ENCODE measurements at regions not wholly inside any gene's neighbourhood (a gene's known extent, or its start where the extent isn't known, plus 50 kb on each side); places are given as distances from the start of the nearest gene placed in this dataset.

GRCh38 chrX:36913551-36913950 is 94.6 kb upstream of the FAM47C start:
- no peak overlapping the region for H3K4me3 ChIP-seq
- WGBS = 63% methylated on average over 3 of the region's 3 CpGs
- H3K27me3 ChIP-seq (replicated peaks; ENCODE audit: insufficient read depth) = no peaks in the 10 kb centered on the region
- H3K36me3 ChIP-seq = no peaks in the 10 kb centered on the region
- H3K9me3 ChIP-seq = no peaks in the 10 kb centered on the region
- intact Hi-C loops (cut with DNase I) = no loop called here
- no peaks in the 10 kb centered on the region for H3K4me1 ChIP-seq (replicated peaks)
- DNase-seq (ENCODE audit: low spot score) = no peak
- TF ChIP-seq POLR2AphosphoS5 (IDR thresholded peaks at IDR 0.05) (no peak), POLR2A (IDR thresholded peaks at IDR 0.05) (no peak)
- TF ChIP-seq, protein P1, sequence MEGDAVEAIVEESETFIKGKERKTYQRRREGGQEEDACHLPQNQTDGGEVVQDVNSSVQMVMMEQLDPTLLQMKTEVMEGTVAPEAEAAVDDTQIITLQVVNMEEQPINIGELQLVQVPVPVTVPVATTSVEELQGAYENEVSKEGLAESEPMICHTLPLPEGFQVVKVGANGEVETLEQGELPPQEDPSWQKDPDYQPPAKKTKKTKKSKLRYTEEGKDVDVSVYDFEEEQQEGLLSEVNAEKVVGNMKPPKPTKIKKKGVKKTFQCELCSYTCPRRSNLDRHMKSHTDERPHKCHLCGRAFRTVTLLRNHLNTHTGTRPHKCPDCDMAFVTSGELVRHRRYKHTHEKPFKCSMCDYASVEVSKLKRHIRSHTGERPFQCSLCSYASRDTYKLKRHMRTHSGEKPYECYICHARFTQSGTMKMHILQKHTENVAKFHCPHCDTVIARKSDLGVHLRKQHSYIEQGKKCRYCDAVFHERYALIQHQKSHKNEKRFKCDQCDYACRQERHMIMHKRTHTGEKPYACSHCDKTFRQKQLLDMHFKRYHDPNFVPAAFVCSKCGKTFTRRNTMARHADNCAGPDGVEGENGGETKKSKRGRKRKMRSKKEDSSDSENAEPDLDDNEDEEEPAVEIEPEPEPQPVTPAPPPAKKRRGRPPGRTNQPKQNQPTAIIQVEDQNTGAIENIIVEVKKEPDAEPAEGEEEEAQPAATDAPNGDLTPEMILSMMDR (IDR thresholded peaks at IDR 0.05) = no peak
- no peak overlapping the region for H3K27ac ChIP-seq

GRCh38 chrX:36916941-36917340 is 91.2 kb upstream of the FAM47C start:
- intact Hi-C loops (cut with DNase I) = no loop called here
- DNase-seq (ENCODE audit: low spot score) = no peak
- Histone ChIP-seq H3K4me1 (replicated peaks) (no peaks in the 10 kb centered on the region), H3K27ac (no peak overlapping the region), H3K27me3 (replicated peaks; ENCODE audit: insufficient read depth) (no peaks in the 10 kb centered on the region), H3K36me3 (no peaks in the 10 kb centered on the region), H3K9me3 (no peaks in the 10 kb centered on the region), H3K4me3 (no peak overlapping the region)
- TF ChIP-seq, protein P1 (IDR thresholded peaks at IDR 0.05) = no peak
- TF ChIP-seq POLR2AphosphoS5 (IDR thresholded peaks at IDR 0.05) (no peak), POLR2A (IDR thresholded peaks at IDR 0.05) (no peak)
- WGBS = 83% methylated on average over 2 of the region's 2 CpGs

GRCh38 chrX:36927712-36928111 is 80.5 kb upstream of the FAM47C start:
- Histone ChIP-seq H3K27me3 (replicated peaks; ENCODE audit: insufficient read depth) (no peaks in the 10 kb centered on the region), H3K4me3 (no peak overlapping the region), H3K9me3 (no peaks in the 10 kb centered on the region), H3K36me3 (no peaks in the 10 kb centered on the region), H3K27ac (no peak overlapping the region), H3K4me1 (replicated peaks) (no peaks in the 10 kb centered on the region)
- WGBS = 57% methylated on average over 1 of the region's 1 CpG
- TF ChIP-seq POLR2AphosphoS5 (IDR thresholded peaks at IDR 0.05) (no peak), POLR2A (IDR thresholded peaks at IDR 0.05) (no peak)
- TF ChIP-seq, protein P1 (IDR thresholded peaks at IDR 0.05) = no peak
- intact Hi-C loops (cut with DNase I) = no loop called here
- DNase-seq (ENCODE audit: low spot score) = no peak

GRCh38 chrX:36930491-36930890 is 77.7 kb upstream of the FAM47C start:
- intact Hi-C loops (cut with DNase I) = no loop called here
- Histone ChIP-seq H3K9me3 (no peaks in the 10 kb centered on the region), H3K27ac (no peak overlapping the region), H3K4me1 (replicated peaks) (no peaks in the 10 kb centered on the region), H3K4me3 (no peak overlapping the region), H3K36me3 (no peaks in the 10 kb centered on the region), H3K27me3 (replicated peaks; ENCODE audit: insufficient read depth) (no peaks in the 10 kb centered on the region)
- no peak for DNase-seq (ENCODE audit: low spot score)
- TF ChIP-seq, protein P1 (IDR thresholded peaks at IDR 0.05) = no peak
- TF ChIP-seq POLR2AphosphoS5 (IDR thresholded peaks at IDR 0.05) (no peak), POLR2A (IDR thresholded peaks at IDR 0.05) (no peak)
- WGBS = 10% methylated on average over 1 of the region's 1 CpG

GRCh38 chrX:36947214-36947613 is 61.0 kb upstream of the FAM47C start:
- no peak overlapping the region for H3K27ac ChIP-seq
- H3K4me3 ChIP-seq = no peak overlapping the region
- no peaks in the 10 kb centered on the region for H3K36me3 ChIP-seq
- H3K27me3 ChIP-seq (replicated peaks; ENCODE audit: insufficient read depth) = no peaks in the 10 kb centered on the region
- H3K4me1 ChIP-seq (replicated peaks) = no peaks in the 10 kb centered on the region
- no peaks in the 10 kb centered on the region for H3K9me3 ChIP-seq
- TF ChIP-seq, protein P1 (IDR thresholded peaks at IDR 0.05) = no peak
- TF ChIP-seq POLR2AphosphoS5 (IDR thresholded peaks at IDR 0.05) = no peak
- no peak for TF ChIP-seq POLR2A (IDR thresholded peaks at IDR 0.05)
- DNase-seq (ENCODE audit: low spot score) = no peak
- WGBS = 84% methylated on average over 5 of the region's 5 CpGs
- intact Hi-C loops (cut with DNase I) = no loop called here
